TTC549 (cell line): ENCODE measurements at regions not wholly inside any gene's neighbourhood (a gene's known extent, or its start where the extent isn't known, plus 50 kb on each side); places are given as distances from the start of the nearest gene placed in this dataset.

Experiments used
- FAIRE-seq: peaks from 2 replicates; lab custom pipeline; 2012; peaks lifted over from hg19 to GRCh38; lab: Jason Lieb, UNC

DNA sequence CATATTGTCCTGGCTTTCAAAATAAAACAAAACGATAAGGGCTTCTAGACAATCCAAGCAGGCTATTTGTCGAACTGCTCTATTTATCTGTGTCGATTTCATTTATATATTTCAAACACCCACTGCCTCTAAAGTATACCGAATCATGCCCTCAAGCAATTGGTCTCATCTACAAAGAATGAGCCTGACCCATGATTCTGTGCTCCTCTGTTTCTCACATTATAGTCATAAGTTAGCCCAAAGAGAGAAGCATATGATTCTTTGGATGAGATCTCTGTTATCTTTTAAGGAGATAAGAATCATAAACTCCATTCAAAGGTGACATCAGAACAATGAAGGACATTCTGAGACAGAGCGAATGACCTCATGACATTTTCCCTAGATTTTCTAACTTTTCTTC, 191.1 kb downstream of the MAP2K6 start:
- no peak for FAIRE-seq

DNA sequence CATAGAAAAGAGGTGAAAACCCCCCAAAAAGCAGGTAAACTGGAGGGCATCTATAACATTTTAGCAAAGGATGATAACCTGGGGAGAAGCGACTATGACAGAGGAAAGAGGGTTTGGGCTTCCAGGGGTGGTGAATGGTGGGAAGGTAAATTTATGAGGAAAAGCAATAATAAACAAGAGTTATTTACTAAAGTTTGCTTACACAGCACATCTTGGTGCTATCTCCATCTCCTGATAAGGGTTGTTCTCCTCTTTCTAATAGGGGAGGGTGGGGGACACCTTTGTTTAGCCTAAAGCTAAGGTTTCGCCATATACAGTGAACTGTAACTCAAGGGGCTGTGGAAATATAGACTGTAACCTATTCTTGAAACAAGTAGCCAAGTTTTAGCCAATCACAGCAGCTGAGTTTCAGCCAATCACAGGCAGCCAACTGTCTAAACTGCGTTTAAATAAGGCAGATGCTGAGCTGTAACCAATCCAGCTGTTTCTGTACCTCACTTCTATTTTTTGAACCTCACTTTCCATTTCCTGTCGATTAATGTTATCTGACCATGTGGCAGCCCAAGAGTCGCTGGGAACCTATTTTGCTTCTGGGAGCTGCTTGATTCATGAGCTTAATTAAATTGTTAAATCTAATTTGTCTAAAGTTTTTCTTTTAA, 191.8 kb downstream of the MAP2K6 start:
- FAIRE-seq: no peak

DNA sequence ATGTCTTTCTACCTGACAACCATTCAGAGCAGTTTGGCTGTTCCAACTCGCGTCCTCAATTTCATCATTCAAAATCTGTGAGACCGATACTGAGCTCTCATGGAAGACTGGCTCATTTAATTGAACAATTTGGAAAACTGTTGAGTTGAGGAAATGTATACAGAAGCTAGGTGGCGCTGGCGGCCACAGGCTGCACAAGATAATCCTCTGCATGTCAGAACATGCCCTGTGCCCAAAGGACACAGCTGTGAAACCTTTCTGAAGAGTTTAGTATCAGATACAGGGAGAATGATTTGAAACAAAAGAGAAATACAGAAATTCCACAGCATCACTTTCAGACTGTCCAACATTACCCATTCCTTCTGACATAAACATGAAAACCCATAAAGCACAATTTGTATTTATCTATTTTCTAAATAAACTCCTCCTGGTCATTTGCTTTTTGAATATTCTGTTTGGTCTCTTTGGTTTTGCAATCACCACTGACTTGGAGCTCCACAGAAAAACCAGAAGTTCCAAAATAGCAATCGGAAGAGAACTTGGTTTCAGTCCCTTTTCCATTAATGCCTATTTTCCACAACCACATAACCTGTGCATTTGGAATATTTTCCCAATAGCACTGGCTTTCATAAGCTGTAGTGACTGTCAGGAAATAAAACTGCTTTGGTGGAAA, 192.8 kb downstream of the MAP2K6 start:
- FAIRE-seq: peak; percentile 65

- FAIRE-seq: no peak
Measured at GRCh38 chr17:69608141-69608540, 193.6 kb downstream of the MAP2K6 start.

- no peak for FAIRE-seq
Measured at GRCh38 chr17:69608808-69609472, 194.4 kb downstream of the MAP2K6 start.

GRCh38 chr17:69609473-69610305, 195.2 kb downstream of the MAP2K6 start:
- no peak for FAIRE-seq

DNA sequence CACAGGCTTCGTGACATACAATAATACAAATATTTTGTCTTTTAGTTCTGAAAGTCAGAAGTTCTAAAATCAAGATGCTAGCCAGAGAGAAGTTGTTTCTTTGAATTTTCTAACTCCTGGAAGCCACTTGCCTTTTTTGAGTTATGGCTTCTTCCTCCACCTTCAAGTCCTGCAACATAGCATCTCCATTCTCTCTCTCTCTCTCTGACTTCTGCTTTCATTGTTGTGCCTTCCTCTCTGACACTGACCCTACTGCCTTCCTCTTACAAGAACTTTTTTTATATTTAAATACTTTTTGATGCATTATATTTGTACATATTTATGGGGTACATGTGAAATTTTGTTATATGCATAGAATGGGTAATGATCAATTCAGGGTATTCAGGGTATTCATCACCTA, 205.9 kb downstream of the MAP2K6 start:
- FAIRE-seq: no peak

GRCh38 chr17:69625474-69625873, 211.0 kb downstream of the MAP2K6 start:
- no peak for FAIRE-seq

GRCh38 chr17:69630056-69630635, 215.6 kb downstream of the MAP2K6 start:
- FAIRE-seq: no peak

DNA sequence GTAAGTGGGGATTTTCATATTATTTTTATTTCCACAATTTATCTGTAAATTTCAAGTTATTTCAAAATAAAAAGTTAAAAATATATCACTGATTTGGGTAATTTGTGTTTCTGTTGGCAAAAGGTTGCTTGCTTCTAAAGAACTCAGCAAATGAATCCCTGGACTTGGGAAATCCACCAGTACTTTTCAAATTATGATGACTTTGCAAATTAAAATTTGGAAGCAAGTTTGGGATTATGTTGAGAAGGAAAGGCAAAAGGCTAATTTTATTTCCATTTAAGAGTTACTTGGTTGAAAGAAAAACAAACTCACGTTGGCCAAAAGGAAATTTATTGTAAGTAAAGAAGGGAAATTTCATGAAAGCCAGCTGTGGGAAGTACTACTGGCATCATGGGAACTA, 220.3 kb downstream of the MAP2K6 start:
- no peak for FAIRE-seq

- FAIRE-seq: no peak
Measured at GRCh38 chr17:69637446-69638156, 223.1 kb downstream of the MAP2K6 start.

DNA sequence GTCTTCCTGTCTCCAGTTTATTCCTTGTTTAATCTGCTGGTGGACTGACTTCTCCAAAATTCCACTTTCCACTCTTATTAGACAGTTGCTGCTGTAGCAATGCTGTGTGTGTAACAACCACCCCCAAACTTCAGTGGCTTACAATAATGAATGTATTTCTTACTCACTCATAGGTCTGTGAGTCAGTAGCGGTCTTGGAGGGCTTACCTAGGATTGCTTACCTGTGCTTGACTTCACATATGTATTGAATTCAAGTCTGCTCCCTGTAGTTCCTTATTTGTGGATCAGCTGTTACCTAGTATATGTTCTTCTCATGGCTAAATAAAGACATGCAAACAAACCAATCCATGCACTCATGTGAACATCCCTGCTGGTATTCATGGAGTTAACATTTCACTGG, 224.6 kb downstream of the MAP2K6 start:
- no peak for FAIRE-seq

DNA sequence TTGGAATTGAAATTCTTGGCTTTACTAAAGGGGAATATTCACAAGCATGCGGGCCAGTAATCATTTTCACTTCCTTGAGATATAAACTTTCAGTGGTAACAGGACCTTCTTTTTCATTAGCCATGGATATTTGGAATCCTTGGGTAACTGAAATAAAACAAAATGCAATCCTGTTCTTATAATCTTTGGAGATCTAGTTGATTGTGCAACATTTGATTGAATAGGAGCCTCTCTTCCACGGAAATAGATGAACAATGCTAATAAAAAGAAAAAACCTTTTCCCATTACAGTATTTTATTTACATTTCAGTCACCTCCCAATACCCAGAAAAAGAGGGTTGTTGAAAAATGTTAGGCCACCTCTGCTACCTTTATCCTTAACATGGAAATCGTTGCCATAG, 225.6 kb downstream of the MAP2K6 start:
- FAIRE-seq: no peak

GRCh38 chr17:69643686-69644085, 229.2 kb downstream of the MAP2K6 start:
- no peak for FAIRE-seq

GRCh38 chr17:69646729-69647128, 232.2 kb downstream of the MAP2K6 start:
- FAIRE-seq: no peak

- no peak for FAIRE-seq
Measured at GRCh38 chr17:69650881-69651280, 236.4 kb downstream of the MAP2K6 start.

- no peak for FAIRE-seq
Measured at GRCh38 chr17:69651921-69652320, 237.4 kb downstream of the MAP2K6 start.

GRCh38 chr17:69654981-69655855, 240.7 kb downstream of the MAP2K6 start:
- no peak for FAIRE-seq

DNA sequence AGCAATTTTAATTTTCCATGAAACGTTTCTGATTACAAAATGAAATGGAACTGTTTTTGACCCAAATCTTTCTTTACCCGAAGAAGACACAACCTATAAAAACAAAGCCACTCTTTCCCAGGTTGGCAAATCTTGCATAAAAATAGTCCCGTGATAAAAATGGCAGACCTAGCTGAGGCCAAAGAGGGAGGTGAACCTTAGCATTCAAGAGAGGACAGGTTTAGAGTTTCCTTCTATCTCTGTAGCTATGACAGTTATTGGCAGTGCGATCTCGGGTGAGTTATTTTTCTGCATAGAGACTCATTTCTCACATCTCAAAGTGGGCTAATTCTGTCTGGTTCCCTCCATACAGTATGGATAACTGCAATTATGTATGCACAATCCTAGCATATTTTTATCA, 241.4 kb downstream of the MAP2K6 start:
- no peak for FAIRE-seq

DNA sequence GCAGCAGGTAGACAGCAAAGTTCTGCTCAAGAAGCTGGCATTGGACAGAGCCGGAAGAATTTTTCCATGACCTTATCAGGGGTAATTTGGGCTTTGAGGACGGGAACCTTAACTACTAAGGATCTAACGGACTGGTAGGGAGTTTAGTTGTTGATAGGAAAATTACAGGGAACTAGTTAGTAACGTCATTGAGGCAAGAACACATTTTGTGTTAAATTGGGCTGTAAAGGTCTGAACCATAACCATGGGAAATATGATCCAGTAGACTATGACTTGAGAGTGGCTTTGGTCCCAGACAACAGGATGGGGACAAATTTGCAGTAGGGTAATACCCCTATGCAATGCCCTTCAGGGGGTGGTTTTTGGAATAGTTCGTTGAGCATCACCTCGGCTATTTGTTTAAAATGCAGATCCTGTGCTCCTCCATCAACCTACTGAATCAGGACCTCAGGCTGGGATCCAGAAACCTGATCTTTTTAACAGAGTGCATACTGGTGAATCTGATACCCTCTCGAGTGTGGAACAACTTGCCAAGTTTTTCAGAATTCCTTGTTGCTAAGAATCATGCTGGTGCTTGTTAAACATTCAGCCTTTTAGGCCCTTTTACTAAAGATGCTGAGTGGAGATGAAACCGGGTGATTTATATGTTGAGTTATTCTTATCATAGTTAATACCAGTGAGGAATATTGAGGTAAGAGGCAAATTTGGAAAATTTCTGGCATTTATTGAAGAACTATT, 255.1 kb downstream of the MAP2K6 start:
- FAIRE-seq: no peak
